ENCODE measurements at regions not wholly inside any gene's neighbourhood (a gene's known extent, or its start where the extent isn't known, plus 50 kb on each side); places are given as distances from the start of the nearest gene placed in this dataset.

- DNase-seq (ENCODE audit: low read depth in 1 of 2, low spot score in 1 of 2), result no peak
- Histone ChIP-seq H3K27ac (replicated peaks) (no peak overlapping the region), H3K27me3 (ENCODE audit: insufficient read depth, poor library complexity, severe bottlenecking) (no peaks in the 10 kb centered on the region), H3K4me3 (replicated peaks; ENCODE audit: insufficient read depth, low read length) (no peak overlapping the region)
- TF ChIP-seq, protein P1, sequence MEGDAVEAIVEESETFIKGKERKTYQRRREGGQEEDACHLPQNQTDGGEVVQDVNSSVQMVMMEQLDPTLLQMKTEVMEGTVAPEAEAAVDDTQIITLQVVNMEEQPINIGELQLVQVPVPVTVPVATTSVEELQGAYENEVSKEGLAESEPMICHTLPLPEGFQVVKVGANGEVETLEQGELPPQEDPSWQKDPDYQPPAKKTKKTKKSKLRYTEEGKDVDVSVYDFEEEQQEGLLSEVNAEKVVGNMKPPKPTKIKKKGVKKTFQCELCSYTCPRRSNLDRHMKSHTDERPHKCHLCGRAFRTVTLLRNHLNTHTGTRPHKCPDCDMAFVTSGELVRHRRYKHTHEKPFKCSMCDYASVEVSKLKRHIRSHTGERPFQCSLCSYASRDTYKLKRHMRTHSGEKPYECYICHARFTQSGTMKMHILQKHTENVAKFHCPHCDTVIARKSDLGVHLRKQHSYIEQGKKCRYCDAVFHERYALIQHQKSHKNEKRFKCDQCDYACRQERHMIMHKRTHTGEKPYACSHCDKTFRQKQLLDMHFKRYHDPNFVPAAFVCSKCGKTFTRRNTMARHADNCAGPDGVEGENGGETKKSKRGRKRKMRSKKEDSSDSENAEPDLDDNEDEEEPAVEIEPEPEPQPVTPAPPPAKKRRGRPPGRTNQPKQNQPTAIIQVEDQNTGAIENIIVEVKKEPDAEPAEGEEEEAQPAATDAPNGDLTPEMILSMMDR (IDR thresholded peaks at IDR 0.05; ENCODE audit: insufficient read depth, low read length), result no peak
- TF ChIP-seq REST (IDR thresholded peaks at IDR 0.05; ENCODE audit: insufficient replicate concordance, low read depth) (no peak), SPI1 (IDR thresholded peaks at IDR 0.05; ENCODE audit: borderline replicate concordance, low read depth) (no peak), POLR2AphosphoS5 (IDR thresholded peaks at IDR 0.05; ENCODE audit: low read depth) (no peak), GABPA (IDR thresholded peaks at IDR 0.05; ENCODE audit: low read depth) (no peak)
Observed at GRCh38 chr5:90071656-90072055, 337.9 kb downstream of the CETN3 start.

- no peak overlapping the region for H3K4me3 ChIP-seq (replicated peaks; ENCODE audit: insufficient read depth, low read length)
- no peak overlapping the region for H3K27ac ChIP-seq (replicated peaks)
- no peaks in the 10 kb centered on the region for H3K27me3 ChIP-seq (ENCODE audit: insufficient read depth, poor library complexity, severe bottlenecking)
- TF ChIP-seq GABPA (IDR thresholded peaks at IDR 0.05; ENCODE audit: low read depth) (no peak), REST (IDR thresholded peaks at IDR 0.05; ENCODE audit: insufficient replicate concordance, low read depth) (no peak), POLR2AphosphoS5 (IDR thresholded peaks at IDR 0.05; ENCODE audit: low read depth) (no peak), SPI1 (IDR thresholded peaks at IDR 0.05; ENCODE audit: borderline replicate concordance, low read depth) (no peak)
- TF ChIP-seq, protein P1 (IDR thresholded peaks at IDR 0.05; ENCODE audit: insufficient read depth, low read length), result no peak
- DNase-seq (ENCODE audit: low read depth in 1 of 2, low spot score in 1 of 2), result no peak
Observed at GRCh38 chr5:90071066-90071465, 338.5 kb downstream of the CETN3 start.

DNA sequence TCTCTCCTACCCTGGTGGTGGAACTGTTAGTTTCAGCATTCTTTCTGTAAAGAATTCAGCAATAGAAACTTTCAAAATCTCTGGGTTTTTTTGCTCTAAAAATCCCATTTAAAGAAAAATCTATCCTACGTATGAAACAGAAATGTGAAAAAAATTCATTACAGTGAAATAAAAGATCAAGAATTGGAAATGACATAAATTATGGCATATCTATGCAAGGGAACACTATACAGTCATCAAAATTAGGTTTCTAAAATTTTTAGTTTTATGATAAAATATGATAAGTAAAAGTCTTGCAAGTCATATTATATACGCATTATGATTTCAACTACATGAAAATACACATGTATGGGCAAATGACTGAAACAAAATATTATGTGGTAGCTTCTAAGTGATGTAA is 342.6 kb downstream of the CETN3 start:
- TF ChIP-seq REST (IDR thresholded peaks at IDR 0.05; ENCODE audit: insufficient replicate concordance, low read depth), result no peak
- TF ChIP-seq GABPA (IDR thresholded peaks at IDR 0.05; ENCODE audit: low read depth), result no peak
- TF ChIP-seq SPI1 (IDR thresholded peaks at IDR 0.05; ENCODE audit: borderline replicate concordance, low read depth), result no peak
- no peak for TF ChIP-seq POLR2AphosphoS5 (IDR thresholded peaks at IDR 0.05; ENCODE audit: low read depth)
- TF ChIP-seq, protein P1 (IDR thresholded peaks at IDR 0.05; ENCODE audit: insufficient read depth, low read length), result no peak
- H3K27me3 ChIP-seq (ENCODE audit: insufficient read depth, poor library complexity, severe bottlenecking), result no peaks in the 10 kb centered on the region
- DNase-seq (ENCODE audit: low read depth in 1 of 2, low spot score in 1 of 2), result no peak
- H3K4me3 ChIP-seq (replicated peaks; ENCODE audit: insufficient read depth, low read length), result no peak overlapping the region
- H3K27ac ChIP-seq (replicated peaks), result no peak overlapping the region
